Coronary artery (tissue), 2 donors: ENCODE measurements at regions not wholly inside any gene's neighbourhood (a gene's known extent, or its start where the extent isn't known, plus 50 kb on each side); places are given as distances from the start of the nearest gene placed in this dataset.
"Not testable (repeated sequence)": the region's sequence is repeated elsewhere in the genome, so short reads cannot be mapped to it uniquely, and the experiment has no call there.

Source experiments
- DNase-seq: peaks from one replicate; pipeline ENCODE4 v3.0.0-alpha.2; 2017; ENCODE audit warnings: low spot score
- H3K27ac ChIP-seq, 2 donors: fragments of 200-600 bp; sonication (generic); one replicate each; pipeline ENCODE4 v1.5.1; 2016 to 2019
- H3K4me3 ChIP-seq: fragments of 200-600 bp; sonication (generic); 2 replicates; pipeline ENCODE4 v1.5.1; 2016; ENCODE audit warnings: mild to moderate bottlenecking, moderate library complexity
- CTCF ChIP-seq: fragments of 200-600 bp; sonication (generic); IDR thresholded peaks from one replicate; pipeline ENCODE4 v1.5.1; 2019; ENCODE audit warnings: antibody characterized with exemption

DNA sequence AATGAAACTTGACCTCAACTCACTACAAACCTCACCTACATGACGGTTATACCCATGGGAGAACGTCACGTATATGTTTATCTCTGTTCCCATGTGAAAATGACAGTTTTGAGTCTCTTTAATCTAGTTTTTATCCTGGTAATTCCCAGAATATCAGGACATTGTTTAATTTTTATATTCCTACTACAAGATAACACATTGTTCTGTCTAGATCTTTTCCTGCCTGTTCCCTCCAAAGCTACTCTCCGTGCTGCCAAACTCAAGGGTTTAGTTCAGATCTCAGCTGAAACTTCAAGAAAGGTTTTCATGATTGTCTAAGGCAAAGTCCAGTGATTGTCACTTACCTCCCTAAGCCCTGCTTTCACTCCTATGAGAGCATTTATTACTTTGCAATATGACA is 1159.4 kb upstream of the SEMA6A start:
- no peak for TF ChIP-seq CTCF
- H3K4me3 ChIP-seq = no peak overlapping the region

DNA sequence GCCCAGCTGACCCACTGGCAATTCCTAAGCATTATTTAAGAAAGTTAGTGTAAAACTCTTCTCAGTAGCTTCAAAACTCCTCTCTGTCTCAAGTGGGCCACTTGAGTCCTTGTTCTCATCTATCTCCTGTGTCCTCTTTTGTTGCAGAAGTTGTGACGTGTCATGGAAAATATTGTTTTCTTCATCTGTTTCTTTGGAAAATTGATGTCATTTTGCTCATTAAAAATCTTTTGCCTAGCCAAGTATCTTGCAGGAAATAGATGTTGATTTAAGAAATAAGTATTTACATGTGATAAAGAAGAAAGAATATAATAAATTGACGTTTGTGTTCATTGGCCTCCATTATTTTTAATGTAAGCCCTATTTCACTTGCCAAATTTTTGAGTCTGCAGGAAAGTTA is 1158.4 kb upstream of the SEMA6A start:
- Histone ChIP-seq H3K4me3 (no peak overlapping the region), H3K27ac (no peak overlapping the region)
- TF ChIP-seq CTCF = no peak
- no peak for DNase-seq

More for the DNA sequence above, 1159.4 kb upstream of the SEMA6A start:
- no peak for DNase-seq
- H3K27ac ChIP-seq = no peak overlapping the region

DNA sequence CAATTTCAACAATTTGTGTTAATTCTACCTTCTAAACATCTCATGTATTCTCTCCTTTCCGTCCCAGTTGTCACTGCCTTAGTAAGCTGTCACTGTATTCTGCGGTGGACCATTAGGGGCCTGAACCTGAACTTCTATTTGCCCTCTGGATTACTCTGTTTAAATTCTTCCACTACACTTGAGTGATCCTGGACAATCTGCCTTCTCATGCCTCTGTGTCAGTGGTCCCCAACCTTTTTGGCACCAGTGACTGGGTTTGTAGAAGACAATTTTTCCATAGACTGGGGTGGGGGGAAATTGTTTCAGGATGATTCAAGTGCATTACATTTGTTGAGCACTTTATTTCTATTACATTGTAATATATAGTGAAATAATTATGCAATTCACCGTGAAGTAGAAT is 1157.6 kb upstream of the SEMA6A start:
- no peak overlapping the region for H3K4me3 ChIP-seq
- no peak overlapping the region for H3K27ac ChIP-seq
- no peak for TF ChIP-seq CTCF
- no peak for DNase-seq

DNA sequence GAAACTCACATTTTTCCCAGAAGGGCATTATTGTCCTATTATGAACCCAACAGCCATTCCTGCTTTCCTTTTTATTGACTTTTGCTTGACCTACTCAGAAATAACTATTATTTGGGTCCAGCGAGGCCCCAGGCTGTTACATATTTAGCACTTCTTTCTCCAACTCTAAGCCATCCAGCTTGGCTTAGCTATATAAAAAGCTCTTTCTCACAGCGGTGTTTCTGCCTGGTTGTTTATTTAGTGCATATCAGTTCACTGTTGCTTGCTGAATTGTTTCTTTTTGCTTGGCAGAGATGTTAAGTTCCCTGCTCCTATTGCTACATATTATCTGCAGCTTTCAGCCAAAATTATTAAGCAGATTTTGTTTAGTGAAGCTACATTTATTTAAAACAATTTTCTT is 1156.8 kb upstream of the SEMA6A start:
- no peak for TF ChIP-seq CTCF
- no peak overlapping the region for H3K27ac ChIP-seq
- no peak overlapping the region for H3K4me3 ChIP-seq
- no peak for DNase-seq

- not testable (repeated sequence) for H3K27ac ChIP-seq, H3K4me3 ChIP-seq, DNase-seq
Measured at GRCh38 chr5:117720784-117721183, 1146.2 kb upstream of the SEMA6A start.

GRCh38 chr5:117719413-117719812 is 1144.8 kb upstream of the SEMA6A start:
- DNase-seq = no peak
- Histone ChIP-seq H3K27ac (no peak overlapping the region), H3K4me3 (no peak overlapping the region)
- no peak for TF ChIP-seq CTCF

GRCh38 chr5:117713585-117714198 is 1139.1 kb upstream of the SEMA6A start:
- TF ChIP-seq CTCF = no peak
- Histone ChIP-seq H3K4me3 (no peak overlapping the region), H3K27ac (no peak overlapping the region)
- no peak for DNase-seq

DNA sequence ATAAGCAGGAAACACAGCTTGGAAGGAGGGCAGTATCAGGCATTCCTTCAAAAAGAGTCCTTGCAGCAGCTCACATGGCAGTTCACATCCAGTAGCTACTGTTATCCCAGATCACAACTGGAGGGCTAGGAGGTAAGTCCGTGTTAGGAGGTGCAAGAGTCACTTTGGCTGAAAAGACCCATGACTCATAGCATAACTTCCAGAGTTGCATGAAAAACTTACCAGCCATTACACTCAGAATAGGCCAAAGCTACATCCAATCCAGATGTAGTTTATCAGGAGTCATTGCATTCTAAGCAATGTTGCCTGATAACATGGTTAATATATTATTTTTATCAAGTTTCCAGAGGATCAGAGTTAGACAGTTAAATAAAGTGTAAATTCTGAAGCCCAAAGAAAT is 1126.4 kb upstream of the SEMA6A start:
- no peak for DNase-seq
- Histone ChIP-seq H3K27ac (no peak overlapping the region), H3K4me3 (no peak overlapping the region)
- no peak for TF ChIP-seq CTCF
